HCEC 1CT (cell line): ENCODE measurements at regions not wholly inside any gene's neighbourhood (a gene's known extent, or its start where the extent isn't known, plus 50 kb on each side); places are given as distances from the start of the nearest gene placed in this dataset.
"Not testable (repeated sequence)": the region's sequence is repeated elsewhere in the genome, so short reads cannot be mapped to it uniquely, and the experiment has no call there.

ENCODE experiments used
- DNase-seq: peaks from one replicate; pipeline ENCODE4 v3.0.0-alpha.2; 2017

GRCh38 chr16:27639561-27640276 is 89.8 kb downstream of the KATNIP start:
- peak; percentile 34 for DNase-seq

GRCh38 chr16:27640277-27640600 is 90.3 kb downstream of the KATNIP start:
- DNase-seq, result no peak

- no peak for DNase-seq
Measured at GRCh38 chr16:27641260-27641659, 91.3 kb downstream of the KATNIP start.

DNA sequence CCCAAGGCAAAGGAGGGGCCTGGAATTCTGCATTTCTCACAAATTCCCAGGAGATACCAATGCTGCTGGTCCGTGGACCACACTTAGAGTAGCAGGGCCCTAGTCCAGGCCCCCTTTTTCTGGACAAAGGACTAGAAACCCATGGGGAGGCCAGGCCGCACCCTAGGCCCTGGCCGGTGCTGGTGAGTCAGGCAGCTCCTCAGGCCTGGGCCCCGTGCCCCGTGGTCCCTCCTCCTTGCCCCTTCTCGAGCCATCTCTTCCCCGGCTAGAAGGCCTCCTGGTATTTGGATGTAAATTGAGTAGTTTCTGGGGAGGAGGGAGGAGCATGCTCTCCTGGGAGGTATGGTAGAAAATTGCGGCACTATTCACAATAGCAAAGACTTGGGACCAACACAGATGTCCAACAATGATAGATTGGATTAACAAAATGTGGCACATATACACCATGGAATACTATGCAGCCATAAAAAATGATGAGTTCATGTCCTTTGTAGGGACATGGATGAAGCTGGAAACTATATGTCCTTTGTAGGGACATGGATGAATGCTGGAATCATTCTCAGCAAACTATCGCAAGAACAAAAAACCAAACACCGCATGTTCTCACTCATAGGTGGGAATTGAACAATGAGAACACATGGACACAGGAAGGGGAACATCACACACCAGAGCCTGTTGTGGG is 91.9 kb downstream of the KATNIP start:
- DNase-seq, result not testable (repeated sequence)

GRCh38 chr16:27642756-27643155 is 92.8 kb downstream of the KATNIP start:
- peak; percentile 32 for DNase-seq

DNA sequence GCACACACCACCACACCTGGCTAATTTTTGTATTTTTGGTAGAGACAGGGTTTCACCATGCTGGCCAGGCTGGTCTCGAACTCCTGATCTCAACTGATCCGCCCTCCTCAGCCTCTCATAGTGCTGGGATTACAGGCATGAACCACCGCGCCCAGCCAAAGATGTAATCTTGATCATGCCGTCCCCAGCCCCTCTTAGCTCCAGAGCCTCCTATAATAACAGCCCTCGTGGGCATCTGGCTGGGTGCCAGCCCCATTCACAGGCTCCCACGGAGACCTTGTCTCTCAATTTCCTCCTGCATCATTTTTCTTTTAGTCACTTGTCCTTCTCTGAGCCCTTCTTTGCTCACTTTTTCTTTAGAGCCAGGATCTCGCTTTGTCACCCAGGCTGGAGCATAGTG is 94.2 kb downstream of the KATNIP start:
- DNase-seq, result no peak

DNA sequence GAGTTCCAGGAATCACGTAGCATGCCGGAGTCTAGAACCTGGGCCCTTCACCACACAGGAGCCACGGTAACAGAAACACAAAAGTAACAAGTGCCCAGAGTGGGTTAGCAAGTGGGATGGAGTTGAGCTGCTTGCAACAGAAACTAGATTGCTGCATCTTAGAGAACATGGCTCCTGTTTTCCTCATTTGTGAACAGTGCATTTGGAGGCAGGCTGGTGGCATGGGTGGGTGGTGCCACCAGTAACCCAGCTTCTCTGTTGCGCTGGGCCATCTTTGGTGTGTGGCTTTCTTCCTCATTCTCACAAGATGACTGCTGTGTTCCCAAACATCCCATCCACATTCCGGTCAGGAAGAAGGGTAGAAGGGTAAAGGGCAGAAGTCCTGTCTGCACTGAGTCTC is 95.5 kb downstream of the KATNIP start:
- no peak for DNase-seq

GRCh38 chr16:27646806-27647205 is 96.9 kb downstream of the KATNIP start:
- no peak for DNase-seq

DNA sequence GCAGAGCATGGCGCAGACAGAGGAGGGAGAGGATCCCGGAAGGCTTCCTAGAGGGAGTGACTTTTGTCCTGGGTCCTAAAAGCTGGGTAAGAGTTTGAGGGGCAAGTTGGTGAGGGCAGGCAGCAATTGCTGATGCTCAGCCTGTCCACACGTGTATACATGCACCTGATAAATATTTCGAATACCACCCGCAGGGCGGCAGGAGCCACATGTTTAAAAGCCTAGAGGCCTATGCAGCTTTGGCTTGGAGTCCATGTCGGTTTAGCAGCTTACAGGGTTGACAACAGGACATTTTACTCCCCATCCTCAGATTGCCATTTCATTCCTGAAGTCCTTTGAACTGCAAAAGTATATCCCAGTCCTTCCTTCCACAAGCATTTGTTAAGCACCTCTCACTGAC is 99.1 kb downstream of the KATNIP start:
- DNase-seq, result no peak

- DNase-seq, result no peak
Measured at GRCh38 chr16:27650073-27650701, 100.2 kb downstream of the KATNIP start.

DNA sequence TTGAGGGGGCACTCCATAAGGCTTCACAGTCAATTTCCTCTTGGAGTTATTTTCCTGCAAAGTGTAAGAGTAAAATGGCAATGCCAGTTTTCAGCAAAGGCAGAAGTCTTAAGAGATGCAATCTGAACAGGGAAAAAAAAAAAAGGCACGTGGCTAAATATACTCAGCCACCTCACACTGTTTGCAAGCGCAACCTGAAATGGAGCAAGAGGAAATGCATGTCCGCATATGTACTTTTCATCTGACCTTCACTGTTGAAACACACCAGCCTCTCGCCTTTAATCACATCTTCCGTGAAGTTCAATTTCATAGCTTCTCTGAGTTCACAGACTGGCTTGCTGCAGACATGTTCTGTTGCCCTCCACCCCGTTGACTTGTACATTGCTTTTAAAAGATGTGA is 101.4 kb downstream of the KATNIP start:
- DNase-seq, result no peak

DNA sequence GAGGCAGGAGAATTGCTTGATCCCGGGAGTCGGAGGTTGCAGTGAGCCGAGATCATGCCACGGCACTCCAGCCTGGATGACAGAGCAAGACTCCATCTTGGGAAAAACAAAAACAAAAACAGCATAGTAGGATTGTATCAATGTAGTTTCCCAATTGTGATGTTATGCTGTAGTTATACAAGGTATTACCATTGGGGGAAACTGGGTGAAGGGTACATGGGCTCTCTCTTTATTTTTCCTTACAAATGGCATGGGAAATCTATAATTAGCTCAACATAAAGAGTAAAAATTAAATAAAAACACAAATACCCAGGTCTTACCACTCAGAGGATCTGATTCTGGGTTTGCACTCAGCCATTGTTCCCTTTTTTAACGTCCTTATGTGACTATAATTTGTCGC is 107.9 kb downstream of the KATNIP start:
- DNase-seq, result no peak

- no peak for DNase-seq
Measured at GRCh38 chr16:27660507-27660906, 110.6 kb downstream of the KATNIP start.

DNA sequence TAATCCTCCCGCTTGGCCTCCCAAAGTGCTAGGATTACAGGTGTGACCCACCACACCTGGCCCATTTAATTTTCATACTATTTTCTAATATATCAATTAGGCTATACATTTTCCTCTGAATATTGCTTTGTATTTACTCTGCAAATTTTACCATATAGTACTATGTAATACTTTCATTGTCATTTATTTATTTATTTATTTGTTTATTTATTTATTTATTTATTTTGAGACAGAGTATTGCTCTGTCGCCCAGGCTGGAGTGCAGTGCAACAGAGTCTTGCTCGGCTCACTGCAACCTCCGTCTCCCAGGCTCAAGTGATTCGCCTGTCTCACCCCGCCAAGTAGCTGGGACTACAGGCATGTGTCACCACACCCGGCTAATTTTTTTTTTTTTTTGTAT is 113.3 kb downstream of the KATNIP start:
- DNase-seq, result not testable (repeated sequence)

DNA sequence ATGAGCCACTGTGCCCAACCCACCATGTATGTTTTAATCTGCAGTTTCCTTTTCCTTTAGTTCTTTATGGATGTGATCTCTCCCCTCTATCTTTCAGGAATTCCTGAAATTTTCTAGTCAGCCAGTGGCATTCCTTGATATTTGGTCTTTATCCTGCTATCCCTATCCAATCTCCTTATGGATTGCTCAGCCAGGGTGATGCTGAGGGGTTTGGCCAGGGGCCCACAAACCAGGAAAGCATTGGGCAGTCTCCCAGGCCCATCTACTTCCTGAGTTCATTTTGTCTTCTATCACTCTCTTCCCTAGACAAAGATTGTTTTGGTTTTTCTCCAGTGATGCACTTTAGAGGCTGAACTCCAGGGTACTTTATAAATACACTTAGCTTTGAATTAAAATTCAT is 115.9 kb downstream of the KATNIP start:
- no peak for DNase-seq

DNA sequence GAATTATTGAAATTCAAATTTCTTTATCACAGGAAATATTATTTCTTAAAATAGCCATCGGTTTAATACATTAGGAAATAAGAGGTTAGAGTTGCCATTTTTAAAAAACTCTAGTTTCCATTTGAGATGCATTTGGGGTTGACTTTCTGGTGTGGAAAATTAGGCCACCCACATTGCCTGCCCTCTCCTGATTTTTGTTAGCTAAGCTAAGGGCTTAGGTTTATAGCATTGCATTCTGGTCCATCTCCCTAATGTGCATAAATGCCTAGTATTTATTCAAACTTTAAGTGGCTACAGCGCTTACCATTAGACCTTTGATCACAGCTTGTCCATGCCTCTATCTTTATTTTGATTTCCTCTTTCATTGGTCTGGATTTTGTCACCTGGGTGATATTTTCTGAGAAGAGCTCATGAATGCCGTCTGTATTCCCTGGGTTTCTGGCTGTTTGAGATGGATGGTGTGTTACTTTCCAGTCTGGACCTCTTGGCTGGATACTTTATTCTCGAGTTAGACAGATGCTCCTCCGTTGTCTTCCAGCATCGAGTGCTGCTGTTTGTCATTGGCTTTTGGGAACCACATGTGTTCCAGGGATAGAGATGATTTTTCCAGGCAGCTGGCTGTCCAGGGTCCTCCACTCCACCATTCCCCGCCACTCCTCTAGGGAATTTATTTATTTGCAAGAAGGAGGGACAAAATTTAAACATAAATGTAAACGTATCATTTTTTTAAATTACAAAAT is 120.3 kb downstream of the KATNIP start:
- DNase-seq, result no peak

- peak; percentile 11 for DNase-seq
Measured at GRCh38 chr16:27671410-27671809, 121.5 kb downstream of the KATNIP start.

- DNase-seq, result peak; percentile 65
Measured at GRCh38 chr16:27676839-27677238, 126.9 kb downstream of the KATNIP start.

DNA sequence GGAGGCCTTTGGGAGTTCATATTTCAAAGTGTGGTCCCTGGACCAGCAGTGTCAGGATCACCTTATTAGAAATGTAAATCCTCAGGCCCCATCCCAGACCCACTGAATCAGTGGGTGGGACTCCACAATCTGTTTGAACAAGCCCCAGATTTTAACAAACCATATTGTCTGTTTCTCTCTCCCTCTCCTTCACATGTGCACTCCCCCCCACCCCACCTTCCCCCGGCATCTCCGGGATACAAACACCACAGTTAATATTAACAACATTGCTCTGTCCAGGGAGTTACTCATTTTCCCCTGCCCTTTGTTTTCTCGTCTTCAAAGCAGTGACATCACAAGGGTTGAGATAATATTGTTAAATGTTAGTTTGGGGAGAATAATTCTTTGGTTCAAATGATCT is 127.3 kb downstream of the KATNIP start:
- DNase-seq, result peak; percentile 8

- no peak for DNase-seq
Measured at GRCh38 chr16:27678955-27679354, 129.0 kb downstream of the KATNIP start.

- no peak for DNase-seq
Measured at GRCh38 chr16:27679899-27680298, 130.0 kb downstream of the KATNIP start.

DNA sequence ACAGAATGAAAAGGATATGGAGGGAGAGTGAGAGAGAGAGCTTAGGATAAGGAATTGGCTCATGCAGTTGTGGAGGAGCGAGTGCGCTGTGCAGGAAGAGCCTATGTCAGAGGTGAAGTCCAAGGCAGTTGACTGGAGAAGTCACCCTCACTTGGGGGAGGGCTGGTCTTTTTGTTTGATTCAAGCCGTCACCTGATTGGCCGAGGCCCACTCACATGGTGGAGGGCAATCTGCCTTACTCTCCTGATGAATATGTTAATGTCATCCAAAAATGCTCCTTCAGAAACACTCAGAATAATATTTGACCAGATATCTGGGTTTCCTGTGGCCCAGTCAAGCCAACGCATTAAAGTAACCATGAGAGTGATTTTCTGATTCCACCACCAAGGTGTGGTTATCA is 131.7 kb downstream of the KATNIP start:
- no peak for DNase-seq

DNA sequence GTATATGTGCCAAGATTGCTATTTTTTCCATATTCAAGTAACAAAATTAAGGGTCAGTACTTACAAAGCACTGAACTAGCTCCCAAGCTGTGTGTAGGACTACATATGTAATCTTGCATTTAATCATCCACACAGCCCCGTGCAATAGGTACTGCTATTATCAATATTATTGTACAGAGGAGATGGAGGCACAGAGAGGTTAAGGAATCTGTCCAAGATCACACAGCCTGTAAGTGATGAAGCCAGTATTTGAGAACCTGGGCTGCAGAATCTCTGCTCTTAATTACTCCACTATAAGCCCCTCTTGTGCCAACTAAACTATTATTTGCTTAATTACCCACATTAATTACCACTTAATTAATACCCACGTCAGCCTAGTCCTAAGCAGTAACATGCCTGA is 134.1 kb downstream of the KATNIP start:
- DNase-seq, result no peak

DNA sequence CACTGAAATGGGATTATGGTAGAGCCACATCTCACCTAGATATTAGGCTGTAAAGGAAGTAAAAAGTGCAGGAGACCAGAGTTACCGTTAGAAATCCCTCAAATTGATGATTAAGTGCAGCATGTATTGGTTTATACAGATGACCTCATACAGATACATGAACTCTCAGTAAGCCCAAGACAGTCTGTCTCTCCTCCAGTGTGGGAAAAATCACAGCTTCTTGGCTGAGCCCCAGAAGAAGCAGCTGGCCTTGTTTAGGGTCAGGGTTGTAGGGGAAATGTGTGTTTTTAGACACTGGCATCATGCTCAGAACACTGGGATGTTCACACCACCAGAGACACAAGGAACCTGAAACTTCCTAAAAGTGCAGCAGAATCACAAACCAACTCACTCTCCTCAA is 135.9 kb downstream of the KATNIP start:
- DNase-seq, result peak; percentile 71
